Stimulated activated CD4-positive, alpha-beta T cell treated with anti-CD3 and anti-CD28 coated beads, Interleukin-4, amount 100 ng/mL, for 4 hours (primary cell): ENCODE measurements at regions not wholly inside any gene's neighbourhood (a gene's known extent, or its start where the extent isn't known, plus 50 kb on each side); places are given as distances from the start of the nearest gene placed in this dataset.

Experiments
- DNase-seq, 2 experiments: peaks; one replicate each; pipeline ENCODE4 v3.0.0-alpha.2; 2020

DNA sequence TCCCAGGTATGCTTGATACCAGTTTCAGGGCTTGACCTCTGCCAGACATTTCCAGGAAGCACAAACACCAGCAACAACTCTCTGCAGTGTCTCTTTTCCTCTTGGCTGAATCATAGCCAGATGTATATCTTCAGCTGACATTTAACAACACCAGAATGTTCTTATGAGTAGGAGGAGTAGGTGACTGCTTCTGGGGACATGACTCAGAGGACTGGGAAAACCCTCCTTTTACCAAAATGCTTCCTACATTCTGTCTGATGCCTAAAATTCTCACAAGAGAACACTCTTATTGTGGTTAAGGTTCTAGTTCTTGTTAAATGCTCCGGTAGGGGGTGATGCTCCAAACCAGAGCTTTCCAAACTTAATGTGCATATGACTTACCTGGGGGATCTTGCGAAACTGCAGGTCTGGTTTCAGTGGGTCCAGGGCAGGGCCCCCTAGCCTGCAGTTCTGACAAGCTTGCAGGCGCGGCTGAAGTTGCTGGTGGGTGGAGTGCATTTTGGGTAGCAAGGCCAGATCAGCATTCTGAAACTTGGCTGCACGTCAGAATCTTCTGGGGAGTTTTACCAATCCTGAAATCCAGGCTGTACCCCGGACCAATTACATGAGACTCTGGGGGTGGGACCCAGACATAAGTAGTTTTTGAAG, 329.3 kb upstream of the RPS6KA3 start:
- peak in 1 of 2 experiments; percentile 5 for DNase-seq

GRCh38 chrX:20594985-20595384, 328.3 kb upstream of the RPS6KA3 start:
- DNase-seq = no peak

- no peak for DNase-seq
Measured at GRCh38 chrX:20593836-20594235, 327.1 kb upstream of the RPS6KA3 start.

- DNase-seq = no peak
Measured at GRCh38 chrX:20593402-20593801, 326.7 kb upstream of the RPS6KA3 start.

DNA sequence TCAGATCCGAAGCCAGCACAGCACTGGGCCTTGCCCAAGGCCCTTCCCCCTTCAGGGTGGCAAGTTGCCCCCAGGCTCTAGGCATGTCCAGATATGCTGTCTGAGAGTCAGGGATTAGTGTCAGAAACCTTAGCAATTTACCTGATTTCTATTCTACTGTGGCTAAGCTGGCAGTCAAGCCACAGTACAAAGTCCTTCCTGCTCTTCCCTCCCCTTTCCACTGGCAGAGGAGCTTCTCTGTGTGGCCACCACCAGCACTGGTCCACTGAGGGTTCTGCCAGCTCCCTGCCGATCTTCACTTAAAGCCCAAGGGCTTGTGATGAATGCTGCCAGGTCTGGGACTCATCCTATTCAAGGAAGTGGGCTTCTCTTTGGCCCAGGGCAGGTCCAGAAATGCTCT, 324.5 kb upstream of the RPS6KA3 start:
- no peak for DNase-seq

DNA sequence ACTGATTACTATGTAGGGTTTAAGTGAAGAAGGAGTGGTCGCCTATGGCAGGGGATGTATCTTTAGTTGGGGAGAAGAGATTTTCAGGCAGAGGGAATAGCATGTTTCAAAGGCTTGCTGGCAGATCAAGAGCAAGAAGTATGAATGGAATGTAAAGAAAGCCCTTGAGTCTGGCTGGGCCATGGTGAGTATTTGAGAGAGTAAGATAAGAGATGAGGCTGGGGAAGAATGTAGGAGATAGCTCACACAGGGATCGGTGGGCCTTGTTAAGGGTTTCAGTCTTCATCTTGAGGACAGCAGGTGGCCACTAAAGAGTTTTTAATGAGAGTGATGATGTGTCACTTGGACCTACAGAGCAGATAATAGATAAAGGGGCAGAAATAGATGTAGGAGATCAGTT, 319.1 kb upstream of the RPS6KA3 start:
- DNase-seq = no peak

DNA sequence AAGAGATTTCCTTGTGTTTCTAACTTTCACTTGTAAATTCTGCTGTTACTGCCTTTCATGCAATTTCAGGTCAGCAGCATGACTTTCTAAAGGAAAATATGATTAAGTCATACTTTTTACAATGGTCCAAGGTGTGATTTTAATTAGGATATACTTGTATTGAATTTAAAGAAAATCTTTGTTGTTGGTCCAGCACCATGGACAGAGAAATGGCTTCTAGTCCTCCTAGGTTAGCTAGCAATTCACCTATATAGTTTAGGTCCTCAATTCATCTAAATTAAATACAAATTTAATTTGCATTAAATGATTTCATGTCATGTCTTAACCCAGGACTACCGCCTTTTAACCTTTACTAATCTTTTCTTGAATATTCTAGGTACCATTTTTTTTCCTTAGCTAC, 304.9 kb upstream of the RPS6KA3 start:
- no peak for DNase-seq

DNA sequence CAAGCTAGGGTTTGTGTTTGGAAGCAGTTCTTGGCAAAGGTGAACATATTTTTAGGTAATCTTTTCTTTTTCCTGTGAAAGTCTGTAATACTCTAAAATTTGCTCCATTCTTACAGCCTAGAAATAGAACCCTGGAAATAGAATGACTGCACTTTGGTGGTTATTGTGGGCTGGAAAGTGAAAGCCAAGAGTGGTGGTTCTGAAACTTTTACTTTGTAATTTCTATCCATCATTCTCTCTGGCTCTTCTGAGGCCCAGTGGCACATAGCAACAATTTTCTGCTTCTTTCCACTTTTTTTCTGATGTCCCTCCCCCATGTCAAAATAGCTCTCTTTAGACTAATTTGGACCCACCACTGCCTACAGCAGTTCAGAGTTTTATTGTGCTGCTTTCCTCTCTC, 300.4 kb upstream of the RPS6KA3 start:
- no peak for DNase-seq

GRCh38 chrX:20547611-20548051, 280.9 kb upstream of the RPS6KA3 start:
- no peak for DNase-seq

GRCh38 chrX:20545538-20545937, 278.8 kb upstream of the RPS6KA3 start:
- DNase-seq = no peak

DNA sequence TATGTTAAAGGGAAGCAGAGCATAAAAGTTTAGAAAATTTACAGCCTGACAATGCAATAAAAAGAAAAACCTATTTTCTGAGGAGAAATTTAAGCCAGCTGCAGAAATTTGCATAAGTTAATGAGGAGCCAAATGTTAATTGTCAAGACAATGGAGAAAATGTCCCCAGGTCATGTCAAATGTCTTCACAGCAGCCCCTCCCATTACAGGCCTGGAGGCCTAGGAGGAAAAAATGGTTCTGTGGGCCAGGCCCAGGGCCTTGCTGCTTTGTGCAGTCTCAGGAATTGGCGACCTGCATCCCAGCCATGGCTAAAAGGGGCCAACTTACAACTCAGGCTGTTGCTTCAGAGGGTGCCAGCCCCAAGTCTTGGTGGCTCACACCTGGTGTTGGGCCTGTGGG, 275.4 kb upstream of the RPS6KA3 start:
- no peak for DNase-seq

DNA sequence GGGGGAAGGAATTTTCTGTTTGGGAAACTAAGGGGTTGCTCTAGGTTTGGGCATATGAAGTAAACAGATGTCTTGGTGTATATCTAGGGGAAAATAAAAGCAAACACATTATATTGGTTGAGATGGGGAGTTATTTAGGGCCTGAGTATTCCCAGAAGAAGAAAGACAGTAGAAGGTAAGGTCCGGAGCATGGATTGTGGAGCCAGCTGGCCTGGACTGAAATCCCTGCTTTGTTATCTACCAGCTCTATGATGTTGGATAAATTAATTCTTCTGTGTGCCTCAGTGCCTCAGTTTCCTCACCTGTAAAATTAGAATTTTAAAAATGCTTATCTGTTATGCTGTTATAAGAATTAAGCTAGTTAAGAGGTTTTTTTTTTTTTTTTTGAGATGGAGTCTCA, 272.3 kb upstream of the RPS6KA3 start:
- DNase-seq = no peak

DNA sequence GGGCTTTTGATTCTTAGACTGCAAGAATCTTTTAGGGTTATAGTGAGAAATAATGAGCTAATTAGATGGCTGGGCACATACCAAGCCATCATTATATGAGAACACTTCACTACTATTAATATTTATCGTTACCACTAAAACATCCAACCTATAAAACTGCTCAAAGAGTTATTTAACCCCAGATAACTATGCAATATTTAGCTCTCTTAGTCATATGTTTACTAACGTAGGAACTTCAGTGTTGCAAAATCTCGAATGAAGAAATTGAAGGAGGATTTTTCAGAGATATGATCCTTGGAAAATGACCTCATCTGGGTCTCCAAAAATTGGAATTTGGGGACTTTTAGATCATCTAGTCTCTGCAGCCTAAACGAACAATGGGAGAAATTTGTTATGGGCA, 265.0 kb upstream of the RPS6KA3 start:
- DNase-seq = no peak

DNA sequence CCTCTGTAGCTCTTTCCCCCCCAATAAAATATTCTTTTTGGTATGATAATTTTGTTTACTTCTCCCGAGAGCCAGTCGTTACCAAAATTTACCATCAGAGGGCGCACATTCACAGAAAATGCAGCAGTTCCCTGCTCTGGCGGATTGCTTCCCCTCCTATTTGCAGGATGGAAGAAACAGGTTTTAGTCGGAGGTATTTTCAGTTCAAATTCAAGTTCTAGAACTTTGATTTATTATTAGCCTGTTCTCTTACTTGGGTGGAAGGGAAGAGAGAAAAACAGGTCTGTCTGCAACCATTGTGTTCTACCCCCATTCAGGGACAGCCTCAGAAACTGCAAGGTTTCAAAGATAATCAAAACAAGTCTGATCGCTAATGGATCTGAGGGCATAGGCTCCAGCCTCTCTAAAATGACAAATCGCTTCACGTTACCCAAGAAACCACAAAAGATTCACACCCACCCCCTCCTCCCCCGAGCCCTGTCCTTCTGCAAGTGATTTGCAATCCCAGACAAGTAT, 263.8 kb upstream of the RPS6KA3 start:
- DNase-seq = peak; percentile 14 to 34

DNA sequence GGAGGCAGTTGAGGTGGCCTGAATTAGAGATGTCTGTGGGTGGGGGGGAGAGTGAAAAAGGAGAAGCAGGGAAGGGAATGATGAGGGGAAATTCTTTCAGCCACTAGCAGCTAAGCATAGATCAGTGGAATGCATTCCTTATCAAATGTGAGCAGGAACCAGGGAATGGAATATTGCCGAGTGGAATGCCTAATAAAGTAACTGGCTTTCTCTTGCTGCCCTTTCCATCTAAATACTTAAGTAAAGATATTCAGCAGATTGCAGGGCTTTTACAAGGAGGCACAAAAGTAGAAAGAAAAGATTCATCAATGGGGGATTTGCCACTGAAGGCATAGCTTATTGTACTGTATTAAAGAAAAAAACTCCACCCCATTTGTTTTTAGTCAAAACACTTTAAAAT, 263.0 kb upstream of the RPS6KA3 start:
- no peak for DNase-seq

- DNase-seq = no peak
Measured at GRCh38 chrX:20529301-20529700, 262.6 kb upstream of the RPS6KA3 start.

- no peak for DNase-seq
Measured at GRCh38 chrX:20527558-20528011, 260.9 kb upstream of the RPS6KA3 start.

DNA sequence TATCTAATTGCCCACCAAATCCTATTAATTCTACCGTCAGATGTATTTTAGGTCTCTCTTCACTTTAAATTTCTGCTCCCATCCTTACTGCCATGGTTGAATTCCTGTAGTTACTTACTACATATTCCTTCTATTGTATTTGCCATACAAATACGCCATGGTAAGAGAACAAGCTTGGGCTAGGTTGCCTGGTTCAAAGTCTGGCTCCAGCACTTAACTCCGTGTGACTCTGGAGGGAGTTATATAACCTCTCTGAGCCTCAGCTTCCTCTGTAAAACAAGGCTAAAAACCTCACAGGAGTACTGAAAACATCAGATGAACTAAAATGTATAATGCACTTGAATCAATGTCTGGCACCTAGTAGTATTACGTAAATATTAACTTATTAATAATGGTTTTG, 260.3 kb upstream of the RPS6KA3 start:
- no peak for DNase-seq

DNA sequence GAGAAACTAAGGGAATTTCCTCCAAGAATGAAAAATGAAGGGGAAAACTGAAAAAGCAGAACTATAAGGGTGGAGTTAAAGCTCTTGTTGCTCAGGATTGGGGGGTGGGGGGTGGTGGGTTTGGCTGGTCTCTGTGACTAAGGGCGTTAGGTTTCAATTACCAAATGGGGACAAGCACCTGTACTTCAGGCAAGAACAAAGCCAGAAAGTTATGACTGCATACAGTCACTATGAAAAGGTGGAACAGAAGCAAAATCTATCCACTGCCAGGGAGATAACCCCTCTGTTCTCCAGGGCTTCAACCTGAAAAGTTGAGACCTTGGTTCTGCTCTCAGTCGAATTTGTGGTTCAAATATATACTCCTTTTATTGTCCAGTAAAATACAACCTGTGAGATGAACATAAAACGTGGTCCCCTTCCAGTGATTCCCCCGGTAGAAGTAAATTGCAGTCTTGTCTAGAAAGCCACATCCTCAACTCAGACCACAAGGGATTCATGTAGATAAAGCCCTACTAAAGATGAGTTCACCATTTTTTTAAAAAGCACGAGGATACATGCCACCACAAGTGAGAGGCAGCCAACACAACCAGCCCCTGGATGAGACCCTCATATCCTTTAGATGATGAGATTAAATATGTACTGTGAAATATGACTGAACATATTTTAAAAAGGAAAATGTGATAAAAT, 257.1 kb upstream of the RPS6KA3 start:
- DNase-seq = no peak

DNA sequence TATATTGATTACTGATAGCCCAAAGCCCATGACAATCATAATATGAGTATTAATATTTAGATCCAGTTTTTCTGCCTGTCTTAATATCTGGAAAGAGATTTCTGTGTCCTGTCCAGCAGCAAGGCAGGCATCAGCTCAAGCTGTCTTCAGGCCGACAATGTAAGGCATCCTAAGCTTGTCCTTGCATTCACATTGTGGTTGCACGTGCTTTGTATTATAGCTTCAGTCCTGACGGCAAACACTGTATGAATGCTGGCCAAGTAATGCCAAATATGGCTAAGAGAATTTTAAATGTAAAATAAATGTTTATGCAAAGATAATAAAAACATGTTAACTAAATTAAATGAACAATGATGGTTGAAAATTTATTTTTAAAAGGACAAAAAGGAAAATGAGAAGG, 255.7 kb upstream of the RPS6KA3 start:
- no peak for DNase-seq

DNA sequence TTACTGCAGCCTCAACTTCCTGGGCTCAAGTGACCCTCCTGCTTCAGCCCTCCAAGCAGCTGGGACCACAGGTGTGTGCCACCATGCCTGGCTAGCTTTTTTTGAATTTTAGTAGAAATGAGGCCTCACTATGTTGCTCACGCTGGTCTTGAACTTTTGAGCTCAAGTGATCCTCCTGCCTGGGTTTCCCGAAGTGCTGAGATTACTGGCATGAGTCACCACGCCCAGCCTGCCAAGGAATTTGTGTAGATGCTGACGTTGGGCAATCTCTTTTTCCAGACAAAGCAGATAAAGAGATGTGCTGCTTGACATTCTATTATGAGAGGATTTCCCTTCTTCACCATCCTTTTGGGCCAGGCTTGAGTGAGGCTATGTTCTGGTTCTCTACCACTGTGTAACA, 254.5 kb upstream of the RPS6KA3 start:
- no peak for DNase-seq

GRCh38 chrX:20519826-20520225, 253.1 kb upstream of the RPS6KA3 start:
- no peak for DNase-seq

DNA sequence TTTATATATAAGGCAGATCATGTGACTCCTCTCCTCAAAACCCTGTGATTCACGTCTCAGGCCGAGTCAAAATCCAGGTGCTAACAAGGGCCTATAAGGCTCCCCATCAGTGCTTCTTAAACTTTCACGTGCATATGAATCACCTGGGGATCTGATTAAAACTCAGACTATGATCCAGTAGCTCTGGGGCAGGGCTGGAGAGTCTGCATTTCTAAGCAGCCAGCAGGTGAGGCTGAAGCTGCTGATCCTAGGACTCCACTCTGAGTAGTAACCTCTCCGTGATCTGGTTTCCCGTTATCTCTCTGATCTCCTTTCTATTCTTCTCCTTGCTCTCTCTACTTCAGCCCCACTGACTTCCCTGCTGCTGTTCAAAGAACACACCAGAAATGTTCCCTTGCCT, 252.4 kb upstream of the RPS6KA3 start:
- DNase-seq = no peak

- no peak for DNase-seq
Measured at GRCh38 chrX:20517565-20517964, 250.9 kb upstream of the RPS6KA3 start.
